Suprapubic skin (tissue), 4 donors: ENCODE measurements at regions not wholly inside any gene's neighbourhood (a gene's known extent, or its start where the extent isn't known, plus 50 kb on each side); places are given as distances from the start of the nearest gene placed in this dataset.

ENCODE experiments used
- DNase-seq, 2 donors: peaks; one replicate each; pipeline ENCODE4 v3.0.0-alpha.2; 2019; ENCODE audit warnings: low spot score in 2 of 2
- H3K27ac ChIP-seq: fragments of 200-600 bp; sonication (generic); one replicate; pipeline ENCODE4 v1.5.1; 2019
- H3K27me3 ChIP-seq: fragments of 200-600 bp; sonication (generic); one replicate; pipeline ENCODE4 v1.5.1; 2019
- H3K36me3 ChIP-seq: fragments of 200-600 bp; sonication (generic); one replicate; pipeline ENCODE4 v1.5.1; 2019
- H3K4me1 ChIP-seq: fragments of 200-600 bp; sonication (generic); one replicate; pipeline ENCODE4 v1.5.1; 2019
- H3K4me3 ChIP-seq: fragments of 200-600 bp; sonication (generic); one replicate; pipeline ENCODE4 v1.5.1; 2019; ENCODE audit warnings: mild to moderate bottlenecking
- H3K9me3 ChIP-seq: fragments of 200-600 bp; sonication (generic); one replicate; pipeline ENCODE4 v1.5.1; 2019
- CTCF ChIP-seq, 2 donors: fragments of 200-600 bp in 1 of 2; fragments of 450-650 bp in 1 of 2; sonication (generic) in 1 of 2; IDR thresholded peaks; one replicate each; pipeline ENCODE4 v1.5.1; 2016 to 2019; ENCODE audit warnings: antibody characterized with exemption in 2 of 2, mild to moderate bottlenecking in 1 of 2, moderate library complexity in 1 of 2
- EP300 ChIP-seq: sonication (generic); formaldehyde crosslinking; IDR thresholded peaks from one replicate; pipeline ENCODE4 v1.6.1; 2017; ENCODE audit warnings: antibody characterized with exemption
- POLR2A ChIP-seq, 2 donors: fragments of 450-650 bp; IDR thresholded peaks; one replicate each; pipeline ENCODE4 v1.6.1; 2017; ENCODE audit warnings: antibody characterized with exemption in 2 of 2, mild to moderate bottlenecking in 2 of 2, moderate library complexity in 2 of 2
- POLR2AphosphoS5 ChIP-seq, 3 donors: sonication (generic); formaldehyde crosslinking; IDR thresholded peaks; one replicate each; pipeline ENCODE4 v1.6.1; 2017; ENCODE audit warnings: antibody characterized with exemption in 3 of 3
- WGBS: methylation state at CpG from one replicate; pipeline ENCODE4 v1.1.5; 2018; 5-methylcytosine and 5-hydroxymethylcytosine counted together

- DNase-seq: no peak
- TF ChIP-seq POLR2A (IDR thresholded peaks at IDR 0.05): no peak
- TF ChIP-seq CTCF (IDR thresholded peaks at IDR 0.05): no peak
- WGBS: 81% methylated on average over 1 of the region's 1 CpG
- H3K4me1 ChIP-seq: no peaks in the 10 kb centered on the region
- H3K27ac ChIP-seq: no peak overlapping the region
- no peaks in the 10 kb centered on the region for H3K9me3 ChIP-seq
- H3K4me3 ChIP-seq: no peak overlapping the region
- no peaks in the 10 kb centered on the region for H3K27me3 ChIP-seq
- no peaks in the 10 kb centered on the region for H3K36me3 ChIP-seq
Measured at GRCh38 chr1:79293611-79294010, 287.1 kb upstream of the ADGRL4 start.

- no peaks in the 10 kb centered on the region for H3K36me3 ChIP-seq
- no peaks in the 10 kb centered on the region for H3K27me3 ChIP-seq
- H3K4me1 ChIP-seq: no peaks in the 10 kb centered on the region
- no peak overlapping the region for H3K4me3 ChIP-seq
- no peak for DNase-seq
- 79% methylated on average over 7 of the region's 7 CpGs for WGBS
- no peak for TF ChIP-seq CTCF (IDR thresholded peaks at IDR 0.05)
- TF ChIP-seq POLR2A (IDR thresholded peaks at IDR 0.05): no peak
- no peak for TF ChIP-seq EP300
- TF ChIP-seq POLR2AphosphoS5 (IDR thresholded peaks at IDR 0.05): no peak
- H3K27ac ChIP-seq: no peak overlapping the region
- no peaks in the 10 kb centered on the region for H3K9me3 ChIP-seq
Measured at GRCh38 chr1:79290927-79291474, 284.5 kb upstream of the ADGRL4 start.

- Histone ChIP-seq H3K27me3 (no peaks in the 10 kb centered on the region), H3K27ac (no peak overlapping the region), H3K4me3 (no peak overlapping the region), H3K36me3 (no peaks in the 10 kb centered on the region), H3K9me3 (no peaks in the 10 kb centered on the region), H3K4me1 (no peaks in the 10 kb centered on the region)
- DNase-seq: no peak
- WGBS: 81% methylated on average over 2 of the region's 2 CpGs
- no peak for TF ChIP-seq CTCF (IDR thresholded peaks at IDR 0.05)
- TF ChIP-seq EP300: no peak
- no peak for TF ChIP-seq POLR2AphosphoS5 (IDR thresholded peaks at IDR 0.05)
- no peak for TF ChIP-seq POLR2A (IDR thresholded peaks at IDR 0.05)
Measured at GRCh38 chr1:79287982-79288381, 281.5 kb upstream of the ADGRL4 start.

GRCh38 chr1:79285667-79286066 lies 279.1 kb upstream of the ADGRL4 start:
- WGBS: 78% methylated on average over 2 of the region's 2 CpGs
- no peak for DNase-seq

GRCh38 chr1:79283451-79283850 lies 276.9 kb upstream of the ADGRL4 start:
- WGBS: 92% methylated on average over 10 of the region's 10 CpGs
- H3K4me3 ChIP-seq: no peak overlapping the region
- H3K27ac ChIP-seq: no peak overlapping the region
- no peaks in the 10 kb centered on the region for H3K4me1 ChIP-seq
- no peak for DNase-seq
- no peaks in the 10 kb centered on the region for H3K27me3 ChIP-seq
- no peaks in the 10 kb centered on the region for H3K9me3 ChIP-seq
- no peaks in the 10 kb centered on the region for H3K36me3 ChIP-seq
- TF ChIP-seq POLR2A (IDR thresholded peaks at IDR 0.05): no peak
- no peak for TF ChIP-seq POLR2AphosphoS5 (IDR thresholded peaks at IDR 0.05)
- no peak for TF ChIP-seq EP300
- TF ChIP-seq CTCF (IDR thresholded peaks at IDR 0.05): no peak

More at GRCh38 chr1:79285667-79286066, 279.1 kb upstream of the ADGRL4 start:
- no peaks in the 10 kb centered on the region for H3K4me1 ChIP-seq
- H3K4me3 ChIP-seq: no peak overlapping the region
- TF ChIP-seq POLR2AphosphoS5 (IDR thresholded peaks at IDR 0.05): no peak
- TF ChIP-seq POLR2A (IDR thresholded peaks at IDR 0.05): no peak
- no peak for TF ChIP-seq CTCF (IDR thresholded peaks at IDR 0.05)
- no peak for TF ChIP-seq EP300
- H3K36me3 ChIP-seq: no peaks in the 10 kb centered on the region
- no peaks in the 10 kb centered on the region for H3K9me3 ChIP-seq
- H3K27ac ChIP-seq: no peak overlapping the region
- H3K27me3 ChIP-seq: no peaks in the 10 kb centered on the region
